GM19455 (cell line): ENCODE measurements at regions not wholly inside any gene's neighbourhood (a gene's known extent, or its start where the extent isn't known, plus 50 kb on each side); places are given as distances from the start of the nearest gene placed in this dataset.

Experiments used
- ATAC-seq: cut with Tn5 transposase; IDR thresholded peaks from one replicate; pipeline ENCODE4 v1.9.1; 2021; ENCODE audit not compliant: unreplicated experiment

GRCh38 chrX:107502316-107502715, 52.9 kb downstream of the FRMPD3 start:
- ATAC-seq, result no peak

DNA sequence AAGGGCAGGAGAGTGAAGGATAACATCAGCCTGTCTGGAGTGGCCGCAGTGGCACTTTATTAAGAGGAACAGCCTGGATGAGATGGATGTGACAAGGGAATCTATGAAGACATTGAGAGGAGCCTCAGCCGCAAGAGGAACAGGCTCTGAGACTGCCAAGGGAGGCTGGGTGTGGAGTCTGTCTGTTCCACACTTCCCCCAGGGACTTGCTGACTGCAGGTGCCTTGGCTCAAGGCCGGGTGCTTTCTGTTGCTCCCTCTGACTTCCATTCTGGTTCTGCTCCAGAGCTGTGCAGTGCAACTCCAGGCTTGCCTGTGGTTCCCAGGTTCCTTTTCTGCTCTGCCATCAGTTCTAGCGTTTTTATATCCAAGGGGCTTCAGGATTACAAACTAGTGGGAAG, 54.6 kb downstream of the FRMPD3 start:
- ATAC-seq, result no peak

DNA sequence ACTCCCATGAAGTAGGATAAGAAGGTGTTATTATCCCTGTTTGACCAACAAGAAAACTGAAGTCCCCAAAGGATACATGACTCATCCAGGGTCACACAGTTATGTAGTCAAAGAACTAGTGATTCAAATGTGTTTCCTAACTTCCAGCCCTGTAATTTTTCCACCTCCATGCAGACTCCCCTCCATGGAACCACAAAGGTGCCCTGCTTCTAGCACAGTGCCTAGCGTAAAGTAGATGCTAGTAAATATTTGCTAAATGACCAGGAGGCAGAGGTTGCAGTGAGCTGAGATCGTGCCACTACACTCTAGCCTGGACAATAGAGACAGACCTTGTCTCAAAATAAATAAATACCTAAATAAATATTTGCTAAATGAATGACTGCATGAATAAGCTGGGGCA, 55.8 kb downstream of the FRMPD3 start:
- no peak for ATAC-seq

GRCh38 chrX:107506596-107507031, 57.2 kb downstream of the FRMPD3 start:
- no peak for ATAC-seq

DNA sequence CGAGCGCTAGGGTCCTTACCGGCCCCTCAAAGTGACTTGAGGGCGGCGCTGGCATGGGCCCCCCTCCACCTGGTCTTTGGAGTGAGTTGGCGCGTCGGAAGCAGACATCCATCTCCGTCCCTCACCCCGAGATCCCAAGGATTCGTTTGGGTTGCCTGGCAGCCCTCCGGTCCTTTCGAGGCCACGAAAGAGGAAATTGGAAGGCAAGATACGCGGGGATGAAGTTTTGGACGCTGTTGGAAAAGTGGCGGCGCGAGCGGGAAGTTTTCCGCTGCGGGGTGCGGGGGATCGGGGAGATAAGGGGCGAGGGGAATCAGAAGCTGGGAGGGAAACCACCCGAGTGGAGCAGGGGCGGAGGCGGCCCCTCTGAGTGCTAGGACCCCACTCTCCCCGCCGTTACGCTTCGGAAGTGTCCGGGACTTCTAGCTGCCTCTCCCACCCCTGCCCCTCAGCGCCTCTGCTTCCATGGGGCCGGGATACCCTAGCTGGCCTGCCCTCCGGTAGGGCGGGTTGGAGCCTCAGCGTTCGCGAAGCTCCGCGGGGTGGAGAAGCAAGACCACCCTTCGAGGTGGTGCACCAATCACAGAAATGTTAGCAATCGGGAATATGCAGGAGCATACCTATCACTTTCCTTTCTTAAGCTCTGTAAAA, 57.8 kb downstream of the FRMPD3 start:
- ATAC-seq, result no peak

DNA sequence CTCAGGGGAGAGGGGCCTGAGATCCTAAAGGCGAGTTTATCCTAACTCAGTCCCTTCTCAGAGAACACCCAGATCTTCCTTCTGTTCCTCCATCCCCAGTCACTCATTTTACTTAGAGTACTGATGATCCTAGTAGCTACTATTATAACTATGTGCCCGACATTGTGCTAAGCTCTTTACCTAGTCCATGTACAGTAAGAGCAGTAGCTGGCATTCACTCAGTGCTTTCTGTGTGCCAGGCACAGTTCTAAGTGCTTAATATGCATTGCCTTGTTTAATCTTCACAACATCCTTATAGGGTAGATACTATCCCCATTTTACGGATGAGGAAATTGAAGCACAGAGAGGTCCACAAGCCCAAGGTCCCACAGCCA, 58.3 kb downstream of the FRMPD3 start:
- ATAC-seq, result no peak

DNA sequence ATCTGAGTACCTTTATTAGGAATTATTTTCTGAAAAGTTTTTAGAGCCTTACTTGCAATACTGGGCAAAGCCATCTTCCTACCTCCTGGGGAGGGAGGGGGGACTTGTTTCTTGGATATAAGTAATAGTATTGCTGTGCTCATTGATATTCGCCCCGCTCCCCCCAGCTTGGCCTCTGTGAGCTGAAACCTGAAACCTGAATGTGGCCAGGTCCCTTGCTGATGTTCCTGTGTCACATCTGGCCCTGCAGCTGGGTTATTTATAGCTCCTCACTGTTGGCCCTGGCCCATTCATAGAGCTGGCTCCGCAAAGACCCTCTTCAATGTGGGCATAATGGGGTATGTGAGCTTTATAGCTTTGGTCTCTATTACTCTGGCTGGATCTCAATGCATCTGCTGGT, 59.5 kb downstream of the FRMPD3 start:
- no peak for ATAC-seq

DNA sequence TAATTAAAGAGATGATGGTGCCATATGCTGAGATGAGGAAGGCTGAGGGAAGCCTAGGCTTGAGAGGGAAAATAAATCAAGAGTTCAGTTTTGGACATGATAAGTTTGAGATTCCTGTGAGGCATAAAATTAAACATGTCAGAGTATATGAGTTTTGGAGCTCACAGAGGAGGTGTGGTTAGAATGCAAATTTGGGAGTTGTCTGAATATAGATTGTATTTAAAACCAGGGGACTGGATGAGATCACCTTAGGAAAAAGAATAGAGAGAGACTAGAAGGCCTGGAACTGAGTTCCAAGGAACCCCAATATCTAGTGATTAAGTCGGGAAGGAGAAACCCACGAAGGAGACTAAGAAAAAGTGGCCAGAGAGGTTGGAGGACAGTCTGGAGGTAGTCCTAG, 65.5 kb downstream of the FRMPD3 start:
- no peak for ATAC-seq

DNA sequence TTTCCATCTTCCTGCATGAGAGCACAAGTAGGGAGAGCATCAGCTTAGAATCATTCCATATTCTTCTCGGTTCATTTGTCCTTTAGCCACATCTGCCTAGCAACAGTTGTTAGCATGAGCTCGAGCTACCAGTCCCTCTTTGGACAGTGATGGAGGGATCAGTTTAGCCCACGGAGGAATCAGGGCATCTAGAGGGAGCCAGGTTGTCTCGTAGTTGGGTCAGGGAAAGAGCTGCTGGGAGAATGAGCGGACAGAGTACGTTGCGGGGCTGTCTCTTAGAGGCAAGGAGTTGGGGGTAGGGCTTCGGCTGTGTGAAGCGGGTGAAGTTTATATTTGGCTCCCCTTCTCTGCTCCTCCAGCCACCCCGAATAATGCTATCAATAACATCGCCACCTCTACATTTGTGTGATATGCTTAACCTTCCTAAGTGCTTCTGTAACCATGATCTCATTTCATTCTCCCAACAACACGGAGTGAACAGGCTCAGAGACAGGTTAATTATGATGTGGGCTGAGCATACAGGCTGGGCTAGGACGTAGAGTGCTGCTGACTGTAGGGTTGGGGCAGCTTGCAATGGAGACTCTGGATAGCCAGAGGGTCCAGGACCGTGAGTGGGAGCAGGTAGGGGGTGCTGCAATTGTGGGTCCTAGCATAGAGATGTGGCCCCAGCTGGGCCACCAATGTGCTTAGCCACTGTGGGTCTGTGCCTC, 72.6 kb downstream of the FRMPD3 start:
- no peak for ATAC-seq

DNA sequence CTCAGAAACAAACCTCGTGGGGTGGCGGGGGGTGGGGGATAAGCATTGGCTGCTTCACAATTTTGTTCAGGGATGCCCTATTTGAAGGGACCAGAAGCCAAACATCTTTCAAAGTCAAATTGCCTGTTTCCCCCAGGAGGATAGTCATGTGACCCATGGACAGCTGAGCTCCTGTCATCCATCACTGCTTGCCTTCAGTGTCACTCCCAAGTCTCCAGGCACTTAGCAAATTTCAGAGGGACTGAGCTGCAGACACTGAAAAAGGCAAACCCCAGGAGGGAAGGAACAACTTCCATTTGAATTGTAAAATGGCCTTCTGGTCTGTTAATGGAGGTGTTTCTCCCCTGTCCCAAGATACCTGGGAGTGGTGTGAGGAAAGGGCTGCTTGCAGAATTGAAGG, 73.4 kb downstream of the FRMPD3 start:
- no peak for ATAC-seq

GRCh38 chrX:107526141-107526540, 76.7 kb downstream of the FRMPD3 start:
- no peak for ATAC-seq

GRCh38 chrX:107530141-107530540, 80.7 kb downstream of the FRMPD3 start:
- ATAC-seq, result no peak

DNA sequence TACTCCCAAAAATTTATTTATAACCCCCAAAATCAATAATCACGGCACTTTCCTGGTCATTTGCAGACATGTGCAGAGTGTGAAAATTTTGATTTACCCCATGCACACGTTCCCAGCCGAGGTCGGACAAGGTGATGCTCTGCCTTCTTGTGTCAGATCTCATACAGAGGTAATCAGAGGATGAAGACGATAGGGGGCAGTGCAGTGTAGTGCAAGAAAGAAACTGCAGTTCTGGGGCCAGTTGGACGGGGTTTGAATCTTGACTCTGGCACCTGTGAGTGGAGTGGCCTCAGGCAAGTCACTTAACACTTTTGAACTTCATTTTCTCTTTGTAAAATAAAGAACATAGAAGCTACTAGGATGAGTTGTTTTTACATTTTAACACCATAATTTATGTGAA, 88.4 kb downstream of the FRMPD3 start:
- no peak for ATAC-seq

GRCh38 chrX:107541244-107541643, 87.1 kb upstream of the PRPS1 start:
- ATAC-seq, result no peak

DNA sequence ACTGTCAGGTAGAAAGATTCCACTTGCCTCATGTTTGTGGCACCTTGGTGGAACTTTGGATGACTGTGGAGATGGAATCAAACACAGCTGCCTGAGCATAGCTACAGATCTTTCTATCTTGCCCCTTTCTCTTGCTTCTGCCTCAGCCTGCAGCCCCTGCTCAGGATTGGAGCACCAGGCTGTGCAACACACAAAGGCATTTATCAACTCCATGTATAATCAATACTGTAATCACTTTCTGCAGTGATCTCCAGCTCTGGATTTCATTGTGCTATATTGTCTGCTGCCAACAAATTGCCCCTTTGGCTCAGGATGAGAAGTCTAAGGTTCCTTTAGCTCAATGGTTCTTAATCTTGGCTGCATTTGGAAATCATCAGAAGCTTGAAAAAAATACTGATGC, 86.3 kb upstream of the PRPS1 start:
- no peak for ATAC-seq

- no peak for ATAC-seq
Observed at GRCh38 chrX:107542500-107542899, 85.8 kb upstream of the PRPS1 start.

DNA sequence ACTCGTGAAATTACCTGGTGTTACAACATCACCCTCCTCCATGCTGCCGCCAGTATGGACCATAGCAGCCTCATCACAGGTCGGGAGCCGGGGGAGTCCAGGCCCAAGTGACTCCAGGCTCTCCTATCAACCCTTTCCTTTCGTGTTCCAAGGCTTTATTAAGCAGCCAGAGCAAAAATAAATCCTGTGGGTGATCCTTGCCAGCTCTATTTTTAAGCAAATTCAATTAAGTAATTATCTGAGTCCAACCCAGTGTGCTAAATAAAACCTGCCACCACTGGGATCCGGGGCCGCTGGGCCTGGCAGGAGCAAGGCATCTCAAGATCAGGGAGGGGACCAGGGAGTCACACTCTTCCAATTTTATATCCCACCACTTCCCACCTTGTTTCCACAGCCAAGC, 80.7 kb upstream of the PRPS1 start:
- ATAC-seq, result no peak

- no peak for ATAC-seq
Observed at GRCh38 chrX:107548775-107549174, 79.5 kb upstream of the PRPS1 start.

- no peak for ATAC-seq
Observed at GRCh38 chrX:107549504-107549903, 78.8 kb upstream of the PRPS1 start.

GRCh38 chrX:107551546-107551945, 76.8 kb upstream of the PRPS1 start:
- ATAC-seq, result no peak

DNA sequence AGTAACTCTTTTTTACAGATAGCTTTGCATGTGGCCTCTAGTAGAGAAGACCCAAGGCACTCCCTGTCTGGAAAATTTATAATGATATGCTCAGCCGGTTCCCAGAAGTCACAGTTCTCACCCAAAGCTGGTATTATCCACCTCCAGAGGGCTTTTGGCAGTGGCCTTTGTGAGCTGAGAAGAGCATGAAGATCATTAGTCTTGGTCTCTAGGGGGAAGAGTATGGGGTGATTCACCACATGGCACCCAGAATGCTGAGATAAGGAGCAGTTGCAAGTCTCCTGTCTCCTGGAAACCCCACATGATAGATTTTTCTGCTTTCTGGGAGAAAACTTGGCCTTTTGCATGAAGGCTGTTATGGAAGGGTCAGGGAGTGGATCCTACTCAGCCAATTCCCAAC, 75.4 kb upstream of the PRPS1 start:
- ATAC-seq, result no peak

- ATAC-seq, result no peak
Observed at GRCh38 chrX:107556967-107557366, 71.3 kb upstream of the PRPS1 start.

DNA sequence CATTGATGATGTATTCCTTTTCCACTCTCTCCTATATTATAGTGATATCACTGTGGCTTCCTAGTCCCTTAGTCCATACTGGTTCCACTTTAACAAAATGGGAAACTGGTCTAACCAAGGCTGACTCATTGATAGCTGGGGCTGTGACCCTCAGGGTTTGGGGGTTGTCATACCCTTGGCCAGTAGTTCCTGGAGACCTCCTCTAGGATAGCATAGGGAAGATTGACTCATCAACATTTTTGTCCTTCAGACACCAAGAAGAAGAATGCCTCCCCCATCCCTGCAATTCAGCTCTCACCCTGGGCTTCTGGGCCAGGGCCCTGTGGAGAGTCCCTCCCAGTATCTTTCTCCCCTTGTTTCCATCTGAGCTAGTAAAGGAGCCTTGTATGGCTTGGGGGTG, 68.8 kb upstream of the PRPS1 start:
- ATAC-seq, result no peak
